ENCODE measurements at regions not wholly inside any gene's neighbourhood (a gene's known extent, or its start where the extent isn't known, plus 50 kb on each side); places are given as distances from the start of the nearest gene placed in this dataset.

GRCh38 chr3:150107429-150108175 is 136.9 kb upstream of the PFN2 start:
- TF ChIP-seq HDAC6 (IDR thresholded peaks at IDR 0.05; ENCODE audit: unreplicated experiment) (no peak), NR2C2 (IDR thresholded peaks at IDR 0.05; ENCODE audit: borderline replicate concordance, control insufficient read depth, insufficient read length, low read depth) (no peak), EP300 (IDR thresholded peaks at IDR 0.05; ENCODE audit: borderline replicate concordance in 1 of 2, control insufficient read depth in 1 of 2, low read depth in 2 of 2, low read length in 2 of 2) (no peak), CHD1 (IDR thresholded peaks at IDR 0.05; ENCODE audit: low read depth, low read length) (no peak), MYB (IDR thresholded peaks at IDR 0.05; ENCODE audit: borderline replicate concordance, low read depth, low read length) (no peak), EZH2 (IDR thresholded peaks at IDR 0.05; ENCODE audit: borderline replicate concordance, control insufficient read depth, low read depth, low read length) (no peak), REST (IDR thresholded peaks at IDR 0.05; ENCODE audit: low read depth, low read length) (no peak), CTCF (IDR thresholded peaks at IDR 0.05 in 2 of 3, conservative IDR thresholded peaks at IDR 0.05 in 1 of 3; ENCODE audit: control insufficient read depth in 2 of 3, extremely low read depth in 1 of 3, insufficient read depth in 1 of 3, low read depth in 3 of 3, low read length in 3 of 3) (no peak), MYC (IDR thresholded peaks at IDR 0.05; ENCODE audit: insufficient read depth, insufficient read length, insufficient replicate concordance, low read length, severe bottlenecking) (no peak), SKIL (IDR thresholded peaks at IDR 0.05; ENCODE audit: low read depth, poor library complexity, severe bottlenecking) (no peak), PAX5 (IDR thresholded peaks at IDR 0.05; ENCODE audit: borderline replicate concordance, low read depth, low read length) (no peak)
